ENCODE measurements at regions not wholly inside any gene's neighbourhood (a gene's known extent, or its start where the extent isn't known, plus 50 kb on each side); places are given as distances from the start of the nearest gene placed in this dataset.

DNA sequence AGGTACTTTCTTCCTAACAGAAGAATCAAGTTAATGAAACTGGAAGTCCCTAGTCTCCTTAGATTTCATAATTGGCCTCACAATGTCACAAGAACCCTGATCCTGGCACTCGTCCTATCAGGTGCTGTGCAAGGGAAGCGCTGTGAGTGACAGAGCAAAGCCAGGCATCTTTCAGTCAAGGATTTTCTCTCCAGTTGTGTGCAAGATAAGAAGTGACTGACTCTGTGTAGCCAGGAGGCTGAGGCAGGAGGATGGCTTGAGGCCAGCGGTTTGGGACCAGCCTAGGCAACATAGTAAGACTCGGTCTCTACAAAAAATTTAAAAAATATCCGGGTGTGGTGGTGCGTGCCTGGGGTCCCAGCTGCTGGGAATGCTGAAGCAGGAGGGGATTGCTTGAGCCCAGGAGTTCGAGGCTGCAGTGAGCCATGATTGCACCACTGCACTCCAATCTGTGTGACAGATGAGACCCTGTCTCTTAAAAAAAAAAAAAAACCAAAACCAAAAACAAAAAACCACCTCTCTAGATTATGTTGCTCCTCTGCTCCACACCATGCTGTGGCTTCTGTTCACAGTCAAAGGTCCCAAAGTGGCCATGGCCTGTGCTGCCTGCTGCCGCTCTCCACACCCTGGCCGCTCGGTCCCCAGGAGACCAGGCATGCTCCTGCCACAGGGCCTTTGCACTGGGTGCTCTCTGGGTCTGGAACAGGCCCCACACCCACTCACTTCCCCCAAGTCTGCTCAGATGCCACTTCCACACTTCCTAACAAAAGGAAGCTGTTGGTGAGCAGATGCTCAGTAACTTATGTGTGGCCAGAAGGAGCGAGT, 54.2 kb upstream of the CLDN5 start:
- TF ChIP-seq, protein P1, sequence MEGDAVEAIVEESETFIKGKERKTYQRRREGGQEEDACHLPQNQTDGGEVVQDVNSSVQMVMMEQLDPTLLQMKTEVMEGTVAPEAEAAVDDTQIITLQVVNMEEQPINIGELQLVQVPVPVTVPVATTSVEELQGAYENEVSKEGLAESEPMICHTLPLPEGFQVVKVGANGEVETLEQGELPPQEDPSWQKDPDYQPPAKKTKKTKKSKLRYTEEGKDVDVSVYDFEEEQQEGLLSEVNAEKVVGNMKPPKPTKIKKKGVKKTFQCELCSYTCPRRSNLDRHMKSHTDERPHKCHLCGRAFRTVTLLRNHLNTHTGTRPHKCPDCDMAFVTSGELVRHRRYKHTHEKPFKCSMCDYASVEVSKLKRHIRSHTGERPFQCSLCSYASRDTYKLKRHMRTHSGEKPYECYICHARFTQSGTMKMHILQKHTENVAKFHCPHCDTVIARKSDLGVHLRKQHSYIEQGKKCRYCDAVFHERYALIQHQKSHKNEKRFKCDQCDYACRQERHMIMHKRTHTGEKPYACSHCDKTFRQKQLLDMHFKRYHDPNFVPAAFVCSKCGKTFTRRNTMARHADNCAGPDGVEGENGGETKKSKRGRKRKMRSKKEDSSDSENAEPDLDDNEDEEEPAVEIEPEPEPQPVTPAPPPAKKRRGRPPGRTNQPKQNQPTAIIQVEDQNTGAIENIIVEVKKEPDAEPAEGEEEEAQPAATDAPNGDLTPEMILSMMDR (conservative IDR thresholded peaks at IDR 0.05; ENCODE audit: low read depth, low read length): no peak
- TF ChIP-seq EZH2 (IDR thresholded peaks at IDR 0.05; ENCODE audit: low read length, unreplicated experiment) (no peak), EZH2phosphoT487 (IDR thresholded peaks at IDR 0.05; ENCODE audit: borderline replicate concordance, low read length) (no peak)
